Activated CD8-positive, alpha-beta memory T cell treated with anti-CD3 and anti-CD28 coated beads, Interleukin-2, amount 50 U/mL, for 48 hours (primary cell): ENCODE measurements at regions not wholly inside any gene's neighbourhood (a gene's known extent, or its start where the extent isn't known, plus 50 kb on each side); places are given as distances from the start of the nearest gene placed in this dataset.
"Not testable (repeated sequence)": the region's sequence is repeated elsewhere in the genome, so short reads cannot be mapped to it uniquely, and the experiment has no call there.

Experiments
- DNase-seq: peaks from one replicate; pipeline ENCODE4 v3.0.0-alpha.2; 2020

DNA sequence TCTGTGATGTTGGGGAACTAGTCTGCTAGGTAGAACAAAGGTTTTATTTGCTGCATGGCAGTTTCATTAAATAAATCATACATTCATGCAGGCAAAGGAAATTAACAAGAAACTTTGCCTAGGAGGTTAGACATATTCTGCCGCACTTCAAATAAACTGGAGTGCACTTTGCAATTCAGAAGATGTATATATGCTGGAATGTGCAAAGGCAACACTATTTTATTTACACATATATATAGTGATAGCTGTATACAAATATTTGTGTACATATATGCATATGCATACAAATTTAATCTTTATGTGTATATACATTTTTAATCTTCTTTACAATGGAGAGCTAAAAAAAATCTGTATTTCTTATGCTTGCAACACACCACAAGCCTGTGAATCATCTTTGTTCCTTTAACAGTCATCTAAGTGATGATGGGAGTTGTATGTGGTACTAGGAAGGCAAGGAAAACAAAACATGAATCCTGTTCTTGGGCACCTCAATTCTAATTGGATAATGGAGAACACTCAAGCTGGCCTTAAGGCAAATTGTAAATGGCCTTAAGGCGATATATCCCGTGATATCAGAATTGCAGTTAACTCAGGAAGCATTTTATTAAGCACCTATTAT lies 605.8 kb upstream of the CAMK1G start:
- DNase-seq = no peak

DNA sequence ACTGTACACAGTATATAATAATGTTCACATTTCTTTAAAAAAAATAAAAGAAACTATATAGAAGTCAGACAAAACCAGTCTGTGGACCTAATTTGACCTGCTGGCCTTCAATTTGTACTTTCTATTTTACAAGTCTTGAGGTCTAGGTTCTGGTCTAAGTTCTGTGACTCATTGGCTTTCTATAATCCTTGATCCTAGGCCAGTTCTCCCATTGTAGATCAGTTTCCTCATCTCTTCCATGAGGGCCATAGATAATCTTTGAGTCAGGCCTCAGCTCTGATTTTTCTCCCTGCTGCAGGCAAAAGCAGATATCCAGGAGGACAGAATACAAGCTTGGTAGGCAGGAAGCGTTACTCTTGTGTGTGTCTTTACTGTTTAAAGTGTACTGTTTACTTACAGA lies 603.7 kb upstream of the CAMK1G start:
- DNase-seq = no peak

DNA sequence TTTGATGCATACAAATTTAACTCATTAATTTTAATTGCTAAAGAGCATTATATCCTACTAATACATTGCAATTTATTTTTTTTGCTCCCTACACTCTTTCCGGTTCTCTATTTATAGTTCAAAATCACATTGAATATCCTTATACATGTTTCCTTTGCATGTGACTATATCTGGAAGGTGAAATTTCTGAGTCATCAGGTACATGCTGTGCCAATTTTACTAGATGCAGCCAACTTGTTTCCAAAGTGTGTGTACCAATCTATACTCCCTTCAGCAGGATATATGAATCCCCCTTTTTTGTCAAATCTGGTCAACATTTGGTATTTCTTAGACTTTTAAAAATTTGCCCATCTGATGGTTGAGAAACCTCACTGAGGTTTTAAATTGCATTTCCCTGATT lies 602.9 kb upstream of the CAMK1G start:
- DNase-seq = no peak

DNA sequence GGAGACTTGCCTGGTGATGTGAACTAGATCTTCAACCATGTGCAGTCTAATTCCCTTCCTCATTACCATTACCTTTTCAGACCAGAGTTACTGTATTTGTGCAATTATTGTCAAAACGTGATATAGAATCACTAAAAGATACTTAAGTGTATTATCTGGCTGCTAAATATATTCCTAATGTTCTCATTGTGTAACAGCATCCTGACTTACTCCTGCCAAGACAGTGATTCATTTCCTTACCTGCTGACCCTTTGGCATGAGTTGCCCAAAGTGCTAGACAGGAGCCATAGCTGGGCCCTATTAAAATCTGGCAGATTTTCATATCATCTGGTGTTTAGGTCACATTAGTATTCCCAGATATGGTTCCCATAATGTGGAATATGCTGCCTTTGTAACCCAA lies 598.3 kb upstream of the CAMK1G start:
- DNase-seq = no peak

GRCh38 chr1:208988811-208989222 lies 594.7 kb upstream of the CAMK1G start:
- no peak for DNase-seq

DNA sequence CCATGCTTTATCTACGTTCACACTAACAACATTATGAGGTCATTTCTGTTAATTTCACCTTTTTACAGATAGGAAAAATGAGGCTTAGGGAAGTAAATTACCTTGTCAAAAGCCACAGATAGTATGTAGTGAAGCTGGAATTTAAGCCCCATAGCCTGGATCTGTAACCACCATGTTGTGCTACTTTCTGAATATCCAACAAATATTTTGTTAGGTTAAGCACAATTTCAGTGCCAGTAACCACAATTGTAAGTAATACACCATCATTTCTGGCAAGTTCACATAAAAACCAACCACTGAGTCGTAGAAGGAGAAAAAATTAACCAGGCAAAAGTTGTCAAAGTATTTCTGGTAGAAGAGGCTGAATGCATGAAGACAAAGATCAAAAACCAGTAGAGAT lies 593.1 kb upstream of the CAMK1G start:
- no peak for DNase-seq

GRCh38 chr1:208997053-208997452 lies 586.5 kb upstream of the CAMK1G start:
- not testable (repeated sequence) for DNase-seq

- no peak for DNase-seq
These were observed 585.7 kb upstream of the CAMK1G start for GRCh38 chr1:208997726-208998312.

- DNase-seq = no peak
These were observed 574.9 kb upstream of the CAMK1G start for GRCh38 chr1:209008586-209008985.

DNA sequence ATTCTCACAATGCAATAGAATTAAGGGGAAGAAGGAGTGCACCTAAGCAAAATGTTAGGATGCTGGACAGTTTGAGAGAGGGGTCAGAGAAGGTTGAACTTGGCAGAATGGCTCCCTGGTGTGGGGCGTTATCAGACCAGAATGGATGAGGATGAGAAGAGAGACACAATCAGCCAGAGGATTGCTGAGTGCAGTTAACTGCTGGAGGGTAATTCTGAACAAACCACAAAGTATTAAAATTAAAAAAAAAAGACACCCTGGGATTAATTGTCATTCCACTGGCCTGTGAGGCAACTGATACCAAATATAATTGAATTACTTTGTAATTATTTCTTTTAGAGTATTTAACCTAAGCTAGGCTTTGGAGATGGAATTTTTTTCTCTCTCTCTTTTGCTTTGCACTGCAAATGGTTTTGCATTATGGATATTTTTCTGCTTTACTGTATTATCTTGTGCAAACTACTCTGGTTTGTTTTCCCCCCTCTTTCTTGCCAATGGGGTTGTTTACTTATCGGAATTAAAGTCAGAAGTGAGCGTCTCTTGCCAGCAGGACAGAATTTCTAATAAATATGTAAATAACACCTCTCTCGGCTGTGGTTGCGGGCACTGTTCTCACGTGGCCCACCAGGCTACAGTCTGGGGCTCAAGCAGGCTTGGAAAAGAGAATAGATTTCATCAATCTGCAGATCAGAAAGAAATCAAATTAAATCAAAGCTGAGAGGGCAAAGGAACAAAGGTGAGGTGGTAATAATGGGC lies 572.9 kb upstream of the CAMK1G start:
- no peak for DNase-seq

DNA sequence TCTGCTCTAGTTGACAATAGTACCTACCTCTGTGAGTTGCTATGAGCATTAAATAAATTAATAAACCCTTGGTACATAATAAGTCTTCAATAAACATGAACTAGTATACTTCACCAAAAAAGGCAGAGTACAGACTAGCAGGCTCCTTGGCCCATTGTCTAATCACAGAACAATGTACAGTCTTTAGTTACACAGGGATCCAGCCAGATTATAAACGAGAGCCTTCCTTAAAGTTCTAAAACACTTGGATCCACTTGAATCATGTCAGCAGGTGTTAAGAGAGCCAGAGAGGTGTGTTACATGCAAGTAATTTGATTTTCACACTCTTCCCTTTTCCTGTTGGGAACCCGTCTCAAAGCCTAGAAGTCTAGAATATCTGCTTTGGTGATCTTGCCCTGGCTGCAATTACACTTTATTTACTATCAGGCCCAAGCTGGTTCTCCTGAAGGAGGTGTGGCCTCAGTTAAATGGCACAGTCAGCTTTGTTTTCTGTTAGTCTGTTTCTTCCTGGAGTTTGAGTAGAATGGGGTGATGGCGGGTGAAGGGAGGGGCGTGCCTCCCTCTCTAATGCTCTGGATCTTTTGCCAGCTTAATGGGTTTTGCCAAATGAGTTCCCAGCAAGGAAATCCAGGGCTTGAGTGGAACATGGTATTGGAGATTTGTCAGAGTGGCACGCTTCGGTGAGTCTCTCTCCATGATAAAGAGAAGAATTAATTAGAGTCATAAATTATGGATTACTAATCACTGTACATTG lies 570.9 kb upstream of the CAMK1G start:
- DNase-seq = no peak

- no peak for DNase-seq
These were observed 568.4 kb upstream of the CAMK1G start for GRCh38 chr1:209015092-209015491.

- no peak for DNase-seq
These were observed 561.9 kb upstream of the CAMK1G start for GRCh38 chr1:209021622-209022021.

DNA sequence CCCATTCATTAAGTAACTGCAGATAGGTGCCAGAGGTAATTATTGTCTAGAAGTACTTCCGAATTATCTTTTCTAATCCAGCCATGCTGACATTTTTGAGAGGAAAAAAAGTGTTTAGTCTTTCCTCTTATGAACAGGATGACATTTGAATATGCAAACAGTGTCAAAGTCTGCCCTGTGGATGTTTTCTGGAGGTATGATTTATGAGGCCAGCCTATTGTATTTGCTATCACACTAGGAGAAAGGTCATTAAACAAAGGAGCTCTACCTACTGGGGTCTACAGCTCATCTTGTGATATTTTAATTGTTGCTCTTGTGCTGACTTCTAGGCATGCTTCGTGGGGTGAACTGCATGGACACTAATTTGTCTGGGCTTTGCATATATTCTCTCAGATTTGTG lies 559.7 kb upstream of the CAMK1G start:
- DNase-seq = no peak

DNA sequence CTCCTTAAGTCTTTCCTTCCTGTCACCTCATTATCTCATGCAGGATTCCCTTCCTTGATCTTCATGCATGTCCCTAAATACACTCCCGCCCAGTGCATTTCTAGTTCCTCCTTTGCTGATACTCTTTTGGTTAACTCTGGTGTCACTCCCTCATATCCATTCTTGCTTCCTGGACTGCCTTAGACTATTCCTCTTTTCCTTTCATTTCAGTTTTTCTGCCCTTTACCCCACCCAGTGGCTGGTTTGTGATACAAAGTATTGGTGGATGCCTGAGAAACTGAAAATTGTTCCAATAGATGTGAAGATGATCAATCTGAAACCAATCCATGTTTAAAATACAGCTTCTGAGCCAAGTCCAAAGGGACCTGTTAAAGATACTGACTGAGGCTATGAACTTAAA lies 553.8 kb upstream of the CAMK1G start:
- DNase-seq = no peak

DNA sequence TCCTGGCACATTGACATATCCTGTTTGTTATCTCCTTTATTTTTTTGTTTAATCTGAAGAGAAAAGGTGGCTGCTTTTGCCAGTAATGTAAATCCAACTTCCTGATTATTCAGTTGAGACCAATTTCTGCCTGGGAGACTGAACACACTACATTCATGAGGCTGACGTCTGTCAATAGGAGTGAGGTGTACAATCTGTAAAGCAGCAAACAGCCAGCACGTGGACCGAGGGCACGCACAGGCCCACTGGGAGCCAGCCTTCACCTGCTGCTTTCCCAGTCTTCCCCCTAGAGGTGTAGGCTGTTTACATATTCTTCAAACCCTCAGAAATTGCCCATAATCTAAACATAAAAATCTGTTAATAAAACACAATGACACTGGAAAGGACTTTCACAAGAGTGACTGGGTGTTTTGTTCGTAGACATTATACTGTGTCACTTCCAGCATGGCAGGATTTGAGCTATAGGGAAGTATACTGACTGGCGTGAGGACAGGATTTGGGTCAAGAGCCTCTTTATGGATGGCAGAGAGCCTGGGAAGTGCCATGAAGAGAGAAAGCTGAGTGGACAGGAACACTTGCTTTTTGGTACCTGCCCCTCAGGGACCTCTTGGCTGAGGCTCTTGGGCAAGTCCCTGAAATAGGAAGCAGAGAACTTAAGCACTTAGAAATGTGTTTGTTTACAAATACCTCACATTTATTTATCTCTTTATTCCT lies 552.9 kb upstream of the CAMK1G start:
- no peak for DNase-seq

GRCh38 chr1:209037064-209037463 lies 546.5 kb upstream of the CAMK1G start:
- no peak for DNase-seq

- no peak for DNase-seq
These were observed 545.2 kb upstream of the CAMK1G start for GRCh38 chr1:209038316-209038715.

DNA sequence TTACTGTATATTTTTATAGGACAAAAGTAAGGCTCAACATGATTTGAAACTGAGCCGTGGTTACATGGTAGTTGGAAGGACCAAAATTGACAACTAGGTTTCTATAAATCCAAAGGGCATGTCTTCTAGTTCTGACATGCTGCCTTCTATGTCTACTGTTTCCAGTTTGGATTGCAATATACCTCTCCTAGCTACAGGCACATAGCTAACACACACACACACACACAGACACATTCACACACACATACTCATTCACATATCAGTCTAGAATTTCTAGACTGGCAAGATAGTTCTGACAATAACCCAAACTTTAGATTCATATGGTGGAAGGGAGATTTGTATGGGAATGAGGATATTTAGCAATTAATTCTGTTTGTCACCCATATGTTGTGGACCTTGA lies 544.8 kb upstream of the CAMK1G start:
- DNase-seq = no peak

- no peak for DNase-seq
These were observed 543.2 kb upstream of the CAMK1G start for GRCh38 chr1:209040351-209040750.

GRCh38 chr1:209041927-209042326 lies 541.6 kb upstream of the CAMK1G start:
- no peak for DNase-seq

DNA sequence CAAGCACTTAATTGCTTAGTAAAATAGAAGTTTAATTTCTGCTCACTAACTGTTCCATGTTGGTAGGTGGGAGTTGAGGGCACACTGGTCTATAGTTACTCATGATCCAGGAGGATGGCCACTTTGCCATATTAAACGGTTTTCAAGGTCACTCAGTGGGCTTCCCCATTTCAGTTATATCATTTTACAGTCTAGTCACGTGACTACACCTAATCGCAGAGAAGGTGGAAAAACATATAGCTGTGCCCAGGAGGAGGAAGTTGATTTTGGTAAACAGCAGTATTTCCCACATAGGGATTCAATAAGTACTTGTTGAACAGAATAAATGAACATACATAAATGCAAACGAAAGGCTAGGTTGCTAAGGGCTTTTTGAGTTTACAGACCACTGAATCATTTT lies 541.1 kb upstream of the CAMK1G start:
- no peak for DNase-seq
